Endothelial cell (in vitro differentiated cells): ENCODE measurements at regions not wholly inside any gene's neighbourhood (a gene's known extent, or its start where the extent isn't known, plus 50 kb on each side); places are given as distances from the start of the nearest gene placed in this dataset.

Experiments used
- DNase-seq: peaks from one replicate; pipeline ENCODE4 v3.0.0; 2021; ENCODE audit warnings: low spot score
- H3K27ac Mint-ChIP-seq: one replicate; pipeline ENCODE4 v1.8.0; 2021; ENCODE audit warnings: mixed read lengths, inconsistent platforms; ENCODE audit not compliant: unreplicated experiment
- H3K27me3 Mint-ChIP-seq: one replicate; pipeline ENCODE4 v1.8.0; 2021; ENCODE audit warnings: mild to moderate bottlenecking, moderate library complexity, mixed read lengths, inconsistent platforms; ENCODE audit not compliant: unreplicated experiment
- H3K36me3 Mint-ChIP-seq: one replicate; pipeline ENCODE4 v1.8.0; 2021; ENCODE audit warnings: mild to moderate bottlenecking, low read depth, mixed read lengths, inconsistent platforms; ENCODE audit not compliant: unreplicated experiment
- H3K4me1 Mint-ChIP-seq: one replicate; pipeline ENCODE4 v1.8.0; 2021; ENCODE audit warnings: mild to moderate bottlenecking, mixed read lengths, inconsistent platforms; ENCODE audit not compliant: unreplicated experiment
- H3K4me3 Mint-ChIP-seq: one replicate; pipeline ENCODE4 v1.8.0; 2021; ENCODE audit warnings: mild to moderate bottlenecking, mixed read lengths, inconsistent platforms; ENCODE audit not compliant: unreplicated experiment
- H3K9me3 Mint-ChIP-seq: one replicate; pipeline ENCODE4 v1.8.0; 2021; ENCODE audit warnings: mixed read lengths, inconsistent platforms; ENCODE audit not compliant: unreplicated experiment
- TF ChIP-seq, protein P1 (sequence below): fragments of 200-600 bp; sonication (generic); IDR thresholded peaks from one replicate; pipeline ENCODE4 v1.5.0; 2021; ENCODE audit warnings: antibody characterized with exemption; ENCODE audit not compliant: unreplicated experiment

DNA sequence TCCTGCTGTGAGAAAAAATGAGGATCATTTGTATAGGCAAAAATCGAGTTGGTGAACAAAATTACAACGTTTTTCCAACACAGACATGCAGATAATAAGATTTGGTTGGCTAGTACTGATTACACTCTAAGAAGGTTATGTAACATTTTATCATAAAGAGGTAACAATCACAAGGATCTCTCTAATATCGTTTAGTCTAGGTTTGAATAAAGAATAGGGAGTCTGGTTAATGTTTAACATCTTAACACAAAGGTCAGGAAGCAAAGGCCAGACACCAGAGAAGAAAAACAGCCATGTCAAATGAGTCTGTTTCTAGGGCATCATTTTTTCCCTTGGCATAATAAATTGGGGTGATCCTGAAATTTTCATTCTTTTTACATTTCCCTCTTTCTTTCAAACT lies 207.4 kb upstream of the CHRM3 start:
- H3K27ac Mint-ChIP-seq, result no peak overlapping the region
- TF ChIP-seq, protein P1, sequence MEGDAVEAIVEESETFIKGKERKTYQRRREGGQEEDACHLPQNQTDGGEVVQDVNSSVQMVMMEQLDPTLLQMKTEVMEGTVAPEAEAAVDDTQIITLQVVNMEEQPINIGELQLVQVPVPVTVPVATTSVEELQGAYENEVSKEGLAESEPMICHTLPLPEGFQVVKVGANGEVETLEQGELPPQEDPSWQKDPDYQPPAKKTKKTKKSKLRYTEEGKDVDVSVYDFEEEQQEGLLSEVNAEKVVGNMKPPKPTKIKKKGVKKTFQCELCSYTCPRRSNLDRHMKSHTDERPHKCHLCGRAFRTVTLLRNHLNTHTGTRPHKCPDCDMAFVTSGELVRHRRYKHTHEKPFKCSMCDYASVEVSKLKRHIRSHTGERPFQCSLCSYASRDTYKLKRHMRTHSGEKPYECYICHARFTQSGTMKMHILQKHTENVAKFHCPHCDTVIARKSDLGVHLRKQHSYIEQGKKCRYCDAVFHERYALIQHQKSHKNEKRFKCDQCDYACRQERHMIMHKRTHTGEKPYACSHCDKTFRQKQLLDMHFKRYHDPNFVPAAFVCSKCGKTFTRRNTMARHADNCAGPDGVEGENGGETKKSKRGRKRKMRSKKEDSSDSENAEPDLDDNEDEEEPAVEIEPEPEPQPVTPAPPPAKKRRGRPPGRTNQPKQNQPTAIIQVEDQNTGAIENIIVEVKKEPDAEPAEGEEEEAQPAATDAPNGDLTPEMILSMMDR, result no peak
- H3K4me1 Mint-ChIP-seq, result no peaks in the 10 kb centered on the region
- no peaks in the 10 kb centered on the region for H3K9me3 Mint-ChIP-seq
- no peaks in the 10 kb centered on the region for H3K27me3 Mint-ChIP-seq
- no peak overlapping the region for H3K4me3 Mint-ChIP-seq
- no peaks in the 10 kb centered on the region for H3K36me3 Mint-ChIP-seq
- no peak for DNase-seq

GRCh38 chr1:239174880-239175279 lies 211.5 kb upstream of the CHRM3 start:
- no peak for DNase-seq

DNA sequence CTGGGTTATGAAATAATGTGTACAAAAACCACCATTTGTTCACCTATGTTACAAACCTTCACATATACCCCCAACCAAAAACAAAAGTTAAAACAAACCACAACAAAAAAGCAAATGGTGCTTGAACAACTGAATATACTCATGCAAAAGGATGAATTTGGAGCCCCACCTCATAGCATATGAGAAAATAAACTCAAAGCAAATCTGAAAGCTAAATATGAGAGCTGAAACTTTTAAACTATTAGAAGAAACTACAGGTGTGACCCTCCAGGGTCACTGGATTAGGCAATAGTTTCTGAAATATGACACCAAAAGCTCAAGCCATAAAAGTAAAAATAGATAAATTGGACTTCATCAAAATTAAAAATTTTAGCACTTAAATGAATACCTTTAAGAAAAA lies 215.5 kb upstream of the CHRM3 start:
- Mint-ChIP-seq H3K36me3 (no peaks in the 10 kb centered on the region), H3K9me3 (no peaks in the 10 kb centered on the region), H3K4me1 (no peaks in the 10 kb centered on the region), H3K27me3 (no peaks in the 10 kb centered on the region), H3K27ac (no peak overlapping the region), H3K4me3 (no peak overlapping the region)
- DNase-seq, result no peak
- TF ChIP-seq, protein P1, result no peak

More at GRCh38 chr1:239174880-239175279, 211.5 kb upstream of the CHRM3 start:
- TF ChIP-seq, protein P1, result no peak
- no peak overlapping the region for H3K27ac Mint-ChIP-seq
- H3K4me1 Mint-ChIP-seq, result no peaks in the 10 kb centered on the region
- H3K27me3 Mint-ChIP-seq, result no peaks in the 10 kb centered on the region
- no peak overlapping the region for H3K4me3 Mint-ChIP-seq
- no peaks in the 10 kb centered on the region for H3K9me3 Mint-ChIP-seq
- H3K36me3 Mint-ChIP-seq, result no peaks in the 10 kb centered on the region

- Mint-ChIP-seq H3K4me3 (no peak overlapping the region), H3K9me3 (no peaks in the 10 kb centered on the region), H3K27ac (no peak overlapping the region), H3K36me3 (no peaks in the 10 kb centered on the region), H3K27me3 (no peaks in the 10 kb centered on the region), H3K4me1 (no peaks in the 10 kb centered on the region)
- DNase-seq, result no peak
- TF ChIP-seq, protein P1, result no peak
These were observed 217.1 kb upstream of the CHRM3 start for GRCh38 chr1:239169276-239169675.

DNA sequence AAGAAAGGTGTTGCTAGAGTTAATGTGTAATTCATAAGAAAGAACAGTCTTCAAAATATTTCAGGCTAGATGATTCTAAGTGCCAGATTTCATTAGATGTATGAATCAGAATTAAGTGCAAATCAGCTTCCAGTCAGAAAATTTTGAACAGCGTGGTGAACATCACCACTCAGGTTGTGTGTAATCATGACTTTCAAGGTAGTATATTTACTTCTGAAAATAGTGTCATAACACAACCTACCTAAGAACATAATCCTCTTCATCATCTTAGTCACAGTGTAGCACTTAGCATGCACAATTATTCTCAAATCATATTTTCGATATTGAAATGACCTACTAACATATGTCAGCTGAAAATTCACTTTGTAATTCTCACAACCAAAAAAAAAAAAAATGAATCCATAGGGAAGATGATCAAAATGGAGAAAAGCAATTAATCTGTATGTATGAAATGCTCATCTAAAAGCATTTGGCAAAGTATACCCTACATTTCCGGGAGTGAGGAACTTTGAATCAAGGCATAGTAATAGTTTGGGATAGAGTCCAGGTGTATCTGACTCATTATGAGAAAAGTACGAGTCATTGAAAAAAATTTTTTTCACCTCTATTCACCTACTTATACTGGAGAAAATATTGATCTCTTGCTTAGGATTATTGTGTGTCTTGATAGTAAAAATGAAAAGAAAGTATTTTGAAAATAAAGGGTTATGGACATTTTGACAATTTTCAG lies 221.8 kb upstream of the CHRM3 start:
- no peaks in the 10 kb centered on the region for H3K4me1 Mint-ChIP-seq
- H3K9me3 Mint-ChIP-seq, result no peaks in the 10 kb centered on the region
- no peak for DNase-seq
- no peak overlapping the region for H3K27ac Mint-ChIP-seq
- no peak overlapping the region for H3K4me3 Mint-ChIP-seq
- TF ChIP-seq, protein P1, result no peak
- no peaks in the 10 kb centered on the region for H3K36me3 Mint-ChIP-seq
- H3K27me3 Mint-ChIP-seq, result no peaks in the 10 kb centered on the region
